Small intestine (tissue), 7 donors: ENCODE measurements at regions not wholly inside any gene's neighbourhood (a gene's known extent, or its start where the extent isn't known, plus 50 kb on each side); places are given as distances from the start of the nearest gene placed in this dataset.

Source experiments
- DNase-seq, 2 donors: peaks; one replicate each; pipeline versions ENCODE4 v3.0.0 to v3.0.0-alpha.2; 2013
- FAIRE-seq: peaks from 2 replicates; lab custom pipeline; 2012; peaks lifted over from hg19 to GRCh38; lab: Jason Lieb, UNC
- H3K27ac ChIP-seq, 3 donors: one replicate each; pipeline ENCODE4 v1.5.1; 2013; ENCODE audit warnings: low read length in 2 of 3, mild to moderate bottlenecking in 2 of 3, control low read depth in 1 of 3, inconsistent platforms in 1 of 3, low read depth in 1 of 3, moderate library complexity in 1 of 3
- H3K27me3 ChIP-seq, 3 donors: one replicate each; pipeline ENCODE4 v1.6.1; 2013; ENCODE audit warnings: low read length in 3 of 3, inconsistent platforms in 1 of 3; ENCODE audit not compliant: control insufficient read depth in 3 of 3, insufficient read depth in 3 of 3
- H3K36me3 ChIP-seq, 3 donors: one replicate each; pipeline ENCODE4 v1.6.1; 2013; ENCODE audit warnings: low read length in 3 of 3, inconsistent platforms in 1 of 3, low read depth in 1 of 3, mild to moderate bottlenecking in 1 of 3, moderate library complexity in 1 of 3; ENCODE audit not compliant: control insufficient read depth in 3 of 3, insufficient read depth in 2 of 3
- H3K4me1 ChIP-seq, 3 donors: one replicate each; pipeline ENCODE4 v1.6.1; 2013; ENCODE audit warnings: low read length in 2 of 3, inconsistent platforms in 1 of 3, low read depth in 1 of 3, mild to moderate bottlenecking in 1 of 3, moderate library complexity in 1 of 3; ENCODE audit not compliant: control insufficient read depth in 3 of 3, insufficient read depth in 2 of 3
- H3K4me3 ChIP-seq, 3 donors: one replicate each; pipeline ENCODE4 v1.5.1; 2013; ENCODE audit warnings: low read length in 3 of 3, control low read depth in 1 of 3, inconsistent platforms in 1 of 3, low read depth in 1 of 3, mild to moderate bottlenecking in 1 of 3, moderate library complexity in 1 of 3
- H3K9me3 ChIP-seq, 2 donors: one replicate each; pipeline ENCODE4 v1.6.1; 2013; ENCODE audit warnings: low read depth in 1 of 2, low read length in 1 of 2; ENCODE audit not compliant: control insufficient read depth in 2 of 2, insufficient read depth in 1 of 2
- WGBS, 3 donors: extraction: QIAGEN DNeasy Blood & Tissue Kit; methylation state at CpG; one replicate each; pipeline ENCODE4 v1.1.7; 2013; 5-methylcytosine and 5-hydroxymethylcytosine counted together
- donor health status: healthy with polysubstance abuse.
- donor health status: control.
- donor health status: control.
- donor health status: Bipolar disorder and iron deficiency.
- donor health status: healthy.

DNA sequence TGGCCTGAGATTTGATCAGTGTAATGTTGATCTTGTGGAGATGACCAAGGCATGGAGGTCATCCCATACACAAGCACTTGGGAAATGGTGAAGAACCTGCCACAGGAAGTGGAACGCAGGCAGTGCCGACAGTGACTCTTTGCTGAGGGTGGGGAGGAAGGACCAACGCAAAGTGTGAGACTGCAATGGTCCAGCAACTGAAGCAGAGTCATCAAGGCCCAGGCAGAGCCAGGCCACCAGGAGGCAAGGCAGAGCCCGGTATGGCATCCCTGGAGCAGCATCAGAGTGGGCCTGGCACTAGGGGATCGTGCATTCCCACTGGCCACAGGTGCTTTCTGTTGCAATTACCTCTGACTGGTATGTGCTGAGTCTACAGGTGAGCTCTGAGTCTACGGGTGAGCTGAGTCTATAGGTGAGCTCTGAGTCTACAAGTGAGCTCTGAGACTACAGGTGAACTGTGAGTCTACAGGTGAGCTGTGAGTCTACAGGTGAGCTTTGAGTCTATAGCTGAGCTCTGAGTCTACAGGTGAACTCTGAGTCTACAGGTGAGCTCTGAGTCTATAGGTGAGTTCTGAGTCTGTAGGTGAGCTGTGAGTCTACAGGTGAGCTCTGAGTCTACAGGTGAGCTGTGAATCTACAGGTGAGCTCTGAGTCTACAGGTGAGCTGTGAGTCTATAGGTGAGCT, 132.9 kb downstream of the KLF6 start:
- Histone ChIP-seq H3K9me3 (no peaks in the 10 kb centered on the region), H3K36me3 (no peaks in the 10 kb centered on the region), H3K27me3 (no peaks in the 10 kb centered on the region), H3K27ac (no peak overlapping the region), H3K4me3 (no peak overlapping the region), H3K4me1 (peaks cover 0 to 4% (median 0%) of the 10 kb centered on the region in 3 donors)
- no peak for DNase-seq
- FAIRE-seq = no peak
- 90 to 93% (median 92%) methylated on average over 6 of the region's 6 CpGs for WGBS, 3 donors

DNA sequence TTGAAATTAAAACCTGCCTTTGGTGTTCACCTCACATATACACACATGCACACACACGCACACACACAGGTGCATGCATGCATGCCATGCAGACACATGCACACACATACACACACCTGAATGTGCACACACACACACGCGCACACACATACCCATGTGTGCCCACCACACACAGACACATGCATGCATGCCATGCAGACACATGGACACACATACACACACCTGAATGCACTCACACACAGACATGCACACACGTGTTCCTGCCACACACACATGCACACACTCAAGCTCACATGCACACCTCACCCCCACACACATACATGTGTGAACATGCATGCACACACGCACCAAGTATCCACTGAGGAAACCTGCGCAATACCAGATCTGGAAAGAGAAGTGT, 136.4 kb downstream of the KLF6 start:
- no peak for DNase-seq
- H3K4me3 ChIP-seq = no peak overlapping the region
- H3K9me3 ChIP-seq = no peaks in the 10 kb centered on the region
- no peaks in the 10 kb centered on the region for H3K27me3 ChIP-seq
- no peak for FAIRE-seq
- 85 to 88% (median 85%) methylated on average over 6 of the region's 6 CpGs for WGBS, 3 donors
- no peak overlapping the region for H3K27ac ChIP-seq
- no peaks in the 10 kb centered on the region for H3K36me3 ChIP-seq
- H3K4me1 ChIP-seq = no peaks in the 10 kb centered on the region

DNA sequence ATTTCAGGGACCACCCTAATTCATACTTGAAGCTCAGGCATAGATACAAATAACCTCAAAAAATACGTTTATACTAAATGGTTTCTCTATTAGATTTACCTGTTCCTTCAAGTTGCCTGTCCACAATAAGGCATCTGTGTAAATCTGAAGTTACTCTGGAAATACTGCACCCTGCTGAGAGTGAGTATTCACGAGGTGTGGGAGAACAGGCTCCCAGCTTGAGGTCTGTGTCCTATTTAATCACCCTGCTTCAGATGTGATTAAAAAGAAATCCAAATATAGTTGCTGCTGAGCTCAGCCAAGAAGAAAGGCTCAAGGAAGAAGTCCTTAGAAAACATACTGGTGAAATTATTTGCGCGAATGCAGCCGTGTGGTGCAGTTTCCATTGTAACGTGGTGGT, 136.8 kb downstream of the KLF6 start:
- H3K36me3 ChIP-seq = no peaks in the 10 kb centered on the region
- no peaks in the 10 kb centered on the region for H3K9me3 ChIP-seq
- H3K27me3 ChIP-seq = no peaks in the 10 kb centered on the region
- H3K4me3 ChIP-seq = no peak overlapping the region
- no peaks in the 10 kb centered on the region for H3K4me1 ChIP-seq
- FAIRE-seq (no peak), DNase-seq (no peak)
- WGBS, 3 donors = 64 to 83% (median 77%) methylated on average over 6 of the region's 6 CpGs
- H3K27ac ChIP-seq = no peak overlapping the region

DNA sequence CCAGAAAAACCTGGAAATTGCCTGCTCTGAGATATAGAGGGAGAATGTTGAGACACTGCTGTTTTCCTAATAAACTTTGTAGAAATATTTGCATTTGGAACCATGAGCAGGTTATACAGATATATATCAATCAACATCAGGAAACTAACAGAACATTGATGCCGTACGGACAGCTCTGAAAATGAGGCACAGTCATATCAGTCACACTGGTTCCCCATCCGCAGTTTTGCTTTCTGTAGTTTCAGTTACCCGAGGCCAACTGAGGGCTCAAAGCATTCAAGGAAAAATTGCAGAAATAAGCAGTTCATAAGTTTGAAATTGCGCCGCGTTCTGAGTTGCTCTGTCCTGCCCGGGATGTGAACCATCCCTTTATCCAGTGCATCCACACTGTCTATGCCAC, 137.9 kb downstream of the KLF6 start:
- DNase-seq = no peak
- Histone ChIP-seq H3K4me1 (no peaks in the 10 kb centered on the region), H3K9me3 (no peaks in the 10 kb centered on the region), H3K27me3 (no peaks in the 10 kb centered on the region), H3K27ac (no peak overlapping the region), H3K36me3 (no peaks in the 10 kb centered on the region), H3K4me3 (no peak overlapping the region)
- 78 to 85% (median 85%) methylated on average over 8 of the region's 8 CpGs for WGBS, 3 donors
- no peak for FAIRE-seq

DNA sequence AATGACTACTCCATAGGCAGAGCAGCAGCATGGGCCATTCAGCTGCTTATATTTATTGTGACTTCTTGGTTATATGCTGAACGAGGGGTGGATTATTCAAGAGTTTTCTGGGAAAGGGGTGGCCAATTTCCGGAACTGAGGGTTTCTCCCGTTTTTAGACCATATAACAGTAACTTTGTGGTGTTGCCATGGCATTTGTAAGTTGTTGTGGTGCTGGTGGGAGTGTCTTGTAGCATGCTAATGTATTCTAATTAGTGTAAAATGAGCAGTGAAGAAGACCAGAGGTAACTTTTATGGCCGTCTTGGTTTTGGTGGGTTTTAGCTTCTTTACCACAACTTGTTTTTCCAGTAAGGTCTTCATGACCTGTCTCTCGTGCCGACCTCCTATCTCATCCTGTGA, 139.6 kb downstream of the KLF6 start:
- DNase-seq (no peak), FAIRE-seq (no peak)
- no peaks in the 10 kb centered on the region for H3K4me1 ChIP-seq
- H3K36me3 ChIP-seq = no peaks in the 10 kb centered on the region
- WGBS, 3 donors = 84 to 92% (median 91%) methylated on average over 6 of the region's 6 CpGs
- no peaks in the 10 kb centered on the region for H3K27me3 ChIP-seq
- no peak overlapping the region for H3K27ac ChIP-seq
- no peaks in the 10 kb centered on the region for H3K9me3 ChIP-seq
- no peak overlapping the region for H3K4me3 ChIP-seq

DNA sequence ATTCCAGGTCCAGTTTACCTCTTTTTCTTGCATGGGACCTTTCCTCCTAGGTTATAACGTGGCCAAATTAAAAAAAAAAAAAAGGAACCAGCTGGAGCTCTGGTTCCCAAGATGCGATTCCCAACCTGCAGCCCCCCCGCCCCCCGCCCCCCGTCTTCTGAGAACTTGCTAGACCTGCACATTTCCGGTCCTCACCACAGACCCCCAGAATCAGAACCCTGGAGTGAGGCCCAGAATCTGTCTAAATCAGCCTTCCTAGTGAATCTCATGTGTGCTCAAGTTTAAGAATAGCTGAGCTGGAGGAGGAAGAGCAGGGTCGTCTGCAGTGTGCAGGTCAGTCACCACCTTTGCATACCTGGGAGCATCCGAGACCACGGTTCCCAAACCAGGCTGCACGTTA, 144.2 kb downstream of the KLF6 start:
- H3K36me3 ChIP-seq = no peaks in the 10 kb centered on the region
- H3K27ac ChIP-seq = no peak overlapping the region
- 78 to 86% (median 86%) methylated on average over 10 of the region's 10 CpGs for WGBS, 3 donors
- H3K4me3 ChIP-seq = no peak overlapping the region
- DNase-seq (no peak), FAIRE-seq (no peak)
- H3K27me3 ChIP-seq = no peaks in the 10 kb centered on the region
- peaks cover 0 to 2% of the 10 kb centered on the region in 2 donors for H3K9me3 ChIP-seq
- H3K4me1 ChIP-seq = no peaks in the 10 kb centered on the region

DNA sequence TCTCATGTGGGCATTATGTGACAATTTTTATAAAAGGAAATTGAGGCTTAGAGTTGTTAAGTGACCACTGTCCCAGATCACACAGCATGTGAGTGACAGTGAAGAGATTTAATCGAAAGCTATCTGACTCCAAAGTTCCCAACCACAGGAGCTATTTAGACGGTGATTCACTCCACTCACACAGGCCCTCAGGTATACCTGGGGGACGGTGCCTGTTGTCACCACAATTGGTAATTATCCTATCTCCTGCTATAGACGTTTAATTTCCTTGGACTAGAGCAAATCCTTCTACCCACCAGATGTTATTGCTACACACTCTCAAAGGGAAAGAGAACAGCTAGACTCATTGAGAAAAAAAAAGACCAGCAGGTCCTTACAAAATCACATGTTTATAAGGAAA, 145.5 kb downstream of the KLF6 start:
- peaks cover 0 to 4% of the 10 kb centered on the region in 2 donors for H3K9me3 ChIP-seq
- H3K4me1 ChIP-seq = no peaks in the 10 kb centered on the region
- H3K27ac ChIP-seq = no peak overlapping the region
- 29 to 72% (median 52%) methylated on average over 4 of the region's 4 CpGs for WGBS, 3 donors
- DNase-seq (no peak), FAIRE-seq (no peak)
- H3K27me3 ChIP-seq = no peaks in the 10 kb centered on the region
- no peaks in the 10 kb centered on the region for H3K36me3 ChIP-seq
- no peak overlapping the region for H3K4me3 ChIP-seq

DNA sequence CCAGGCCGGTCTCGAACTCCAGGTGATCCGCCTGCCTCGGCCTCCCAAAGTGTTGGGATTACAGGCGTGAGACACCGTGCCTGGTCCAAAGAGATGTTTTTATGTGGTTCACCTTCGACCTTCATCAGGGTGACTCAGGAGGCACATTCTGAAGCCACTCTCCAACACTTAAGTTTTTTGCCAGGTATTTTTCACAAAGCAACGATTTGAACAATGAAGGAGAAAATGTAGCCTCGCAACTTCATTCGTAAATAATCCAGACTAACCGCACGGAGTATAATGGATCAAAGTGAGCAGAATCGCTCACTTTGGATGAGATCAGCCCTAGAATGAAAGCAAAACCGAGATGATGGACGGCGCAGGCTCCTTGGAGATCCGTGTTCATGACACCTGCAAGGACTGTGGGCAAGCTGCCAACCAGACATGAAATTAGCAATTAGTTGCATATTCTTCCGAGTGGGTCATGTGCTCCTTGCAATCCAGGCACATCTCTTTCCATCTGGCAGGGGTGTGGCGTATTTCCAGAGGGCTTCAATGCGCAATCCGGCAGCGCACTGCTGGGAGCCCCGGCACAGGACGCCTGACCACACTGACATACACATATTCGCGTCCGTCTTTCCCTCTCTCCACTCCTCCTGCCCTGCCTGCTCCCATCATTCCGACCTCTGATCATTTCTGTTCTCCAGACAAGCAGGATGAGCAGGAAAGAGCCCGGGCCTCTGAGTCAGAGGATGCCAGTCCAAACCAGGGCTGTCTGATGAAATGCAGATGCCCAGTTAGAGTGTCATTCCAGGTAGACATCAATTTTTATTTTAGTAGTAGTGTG, 148.4 kb downstream of the KLF6 start:
- Histone ChIP-seq H3K27me3 (no peaks in the 10 kb centered on the region), H3K4me3 (no peak overlapping the region), H3K4me1 (no peaks in the 10 kb centered on the region), H3K27ac (no peak overlapping the region), H3K36me3 (no peaks in the 10 kb centered on the region), H3K9me3 (peaks cover 0 to 5% of the 10 kb centered on the region in 2 donors)
- DNase-seq = no peak
- no peak for FAIRE-seq
- WGBS, 3 donors = 88 to 93% (median 89%) methylated on average over 29 of the region's 29 CpGs
